ENCODE measurements at regions not wholly inside any gene's neighbourhood (a gene's known extent, or its start where the extent isn't known, plus 50 kb on each side); places are given as distances from the start of the nearest gene placed in this dataset.

DNA sequence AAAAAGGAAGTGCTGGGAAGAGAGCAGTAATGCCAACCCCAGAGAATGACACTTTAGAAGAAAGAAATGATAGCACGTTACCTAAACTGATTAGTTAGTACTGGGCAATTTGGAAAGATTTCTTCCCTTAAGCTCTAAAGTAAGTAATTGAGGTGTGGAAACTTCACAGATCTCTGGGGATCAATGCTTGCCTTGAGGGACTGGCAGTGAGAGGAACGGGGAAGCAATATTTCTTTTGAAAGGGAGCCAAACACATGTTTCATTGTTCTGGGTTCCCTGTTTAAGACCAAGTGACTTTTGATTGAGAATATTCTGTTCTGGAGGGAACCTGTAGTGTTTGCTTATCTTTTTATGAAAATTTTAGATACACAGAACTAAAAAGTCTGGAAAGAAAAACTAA lies 190.5 kb downstream of the NDFIP2 start:
- H3K9me3 Mint-ChIP-seq = no peaks in the 10 kb centered on the region
- no peaks in the 10 kb centered on the region for H3K36me3 Mint-ChIP-seq (ENCODE audit: low read depth)
- ChIA-PET CTCF (interaction anchor here (2.5 kb wide), 1 partner anchor 8 kb away, joined by 9 read pairs; no protein-coding TSS in a partner anchor), POLR2A (no interaction called here)
- TF ChIP-seq, protein P1, sequence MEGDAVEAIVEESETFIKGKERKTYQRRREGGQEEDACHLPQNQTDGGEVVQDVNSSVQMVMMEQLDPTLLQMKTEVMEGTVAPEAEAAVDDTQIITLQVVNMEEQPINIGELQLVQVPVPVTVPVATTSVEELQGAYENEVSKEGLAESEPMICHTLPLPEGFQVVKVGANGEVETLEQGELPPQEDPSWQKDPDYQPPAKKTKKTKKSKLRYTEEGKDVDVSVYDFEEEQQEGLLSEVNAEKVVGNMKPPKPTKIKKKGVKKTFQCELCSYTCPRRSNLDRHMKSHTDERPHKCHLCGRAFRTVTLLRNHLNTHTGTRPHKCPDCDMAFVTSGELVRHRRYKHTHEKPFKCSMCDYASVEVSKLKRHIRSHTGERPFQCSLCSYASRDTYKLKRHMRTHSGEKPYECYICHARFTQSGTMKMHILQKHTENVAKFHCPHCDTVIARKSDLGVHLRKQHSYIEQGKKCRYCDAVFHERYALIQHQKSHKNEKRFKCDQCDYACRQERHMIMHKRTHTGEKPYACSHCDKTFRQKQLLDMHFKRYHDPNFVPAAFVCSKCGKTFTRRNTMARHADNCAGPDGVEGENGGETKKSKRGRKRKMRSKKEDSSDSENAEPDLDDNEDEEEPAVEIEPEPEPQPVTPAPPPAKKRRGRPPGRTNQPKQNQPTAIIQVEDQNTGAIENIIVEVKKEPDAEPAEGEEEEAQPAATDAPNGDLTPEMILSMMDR (IDR thresholded peaks at IDR 0.05) = no peak
- H3K4me3 Mint-ChIP-seq = no peak overlapping the region
- no peak overlapping the region for H3K27ac Mint-ChIP-seq
- H3K27me3 Mint-ChIP-seq = no peaks in the 10 kb centered on the region
- intact Hi-C loops (cut with micrococcal nuclease) = no loop called here
- H3K4me1 Mint-ChIP-seq = no peaks in the 10 kb centered on the region
- no peak for ATAC-seq (ENCODE audit: low read depth)
- DNase-seq = no peak

DNA sequence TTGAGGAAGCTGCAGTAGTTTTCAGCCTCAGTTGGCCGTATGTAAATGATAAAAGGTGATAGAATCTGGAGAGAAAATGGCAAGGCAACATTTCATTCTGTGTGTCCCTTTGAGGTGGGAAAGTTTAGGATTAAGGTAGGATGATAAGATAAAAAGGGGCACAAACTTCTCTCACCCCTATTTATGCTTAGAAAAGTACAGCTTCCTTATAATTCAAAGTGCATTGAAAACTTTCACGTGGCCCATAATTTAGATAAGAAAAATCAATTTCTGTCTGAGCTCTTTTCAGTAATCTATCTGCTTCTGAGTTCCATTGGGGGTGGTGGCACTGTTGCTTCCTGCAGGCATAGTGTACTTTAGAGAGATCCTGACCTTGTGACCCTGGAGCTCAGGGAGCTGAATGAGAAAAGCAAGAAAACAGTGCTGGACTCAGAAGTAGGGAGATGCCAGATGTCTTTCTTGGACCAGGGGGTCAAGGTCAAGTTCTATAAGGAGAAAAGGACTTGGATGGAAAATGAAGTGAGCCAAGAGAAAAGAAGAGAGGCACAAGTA lies 187.3 kb downstream of the NDFIP2 start:
- CTCF ChIA-PET = no interaction called here
- ATAC-seq (ENCODE audit: low read depth) = no peak
- POLR2A ChIA-PET = no interaction called here
- no peaks in the 10 kb centered on the region for H3K36me3 Mint-ChIP-seq (ENCODE audit: low read depth)
- no peak for DNase-seq
- TF ChIP-seq, protein P1 (IDR thresholded peaks at IDR 0.05) = no peak
- no peaks in the 10 kb centered on the region for H3K4me1 Mint-ChIP-seq
- no peaks in the 10 kb centered on the region for H3K27me3 Mint-ChIP-seq
- no peak overlapping the region for H3K27ac Mint-ChIP-seq
- intact Hi-C loops (cut with micrococcal nuclease) = no loop called here
- no peak overlapping the region for H3K4me3 Mint-ChIP-seq
- no peaks in the 10 kb centered on the region for H3K9me3 Mint-ChIP-seq

DNA sequence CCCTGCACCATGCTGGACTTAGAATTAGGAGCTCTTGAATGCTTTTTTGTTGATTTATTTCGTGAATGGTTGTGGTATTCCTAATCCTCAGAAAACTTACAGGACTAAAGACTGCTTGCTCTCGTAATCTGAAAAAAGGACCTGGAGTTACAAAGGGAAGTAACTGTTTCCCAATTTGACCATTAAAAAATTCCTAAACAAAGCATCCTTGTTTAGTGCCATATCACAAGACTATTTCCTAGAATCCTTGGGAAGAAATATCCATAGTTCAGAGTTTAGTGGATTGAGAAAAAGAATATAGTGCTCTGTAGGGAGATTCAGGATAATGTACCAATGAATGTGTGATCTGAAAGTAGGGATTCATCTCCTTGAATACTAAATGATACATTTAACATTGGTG lies 186.8 kb downstream of the NDFIP2 start:
- CTCF ChIA-PET = no interaction called here
- TF ChIP-seq, protein P1 (IDR thresholded peaks at IDR 0.05) = no peak
- intact Hi-C loops (cut with micrococcal nuclease) = no loop called here
- H3K4me3 Mint-ChIP-seq = no peak overlapping the region
- no peaks in the 10 kb centered on the region for H3K36me3 Mint-ChIP-seq (ENCODE audit: low read depth)
- POLR2A ChIA-PET = no interaction called here
- no peaks in the 10 kb centered on the region for H3K4me1 Mint-ChIP-seq
- no peak for DNase-seq
- no peaks in the 10 kb centered on the region for H3K9me3 Mint-ChIP-seq
- no peak for ATAC-seq (ENCODE audit: low read depth)
- H3K27ac Mint-ChIP-seq = no peak overlapping the region
- H3K27me3 Mint-ChIP-seq = no peaks in the 10 kb centered on the region

DNA sequence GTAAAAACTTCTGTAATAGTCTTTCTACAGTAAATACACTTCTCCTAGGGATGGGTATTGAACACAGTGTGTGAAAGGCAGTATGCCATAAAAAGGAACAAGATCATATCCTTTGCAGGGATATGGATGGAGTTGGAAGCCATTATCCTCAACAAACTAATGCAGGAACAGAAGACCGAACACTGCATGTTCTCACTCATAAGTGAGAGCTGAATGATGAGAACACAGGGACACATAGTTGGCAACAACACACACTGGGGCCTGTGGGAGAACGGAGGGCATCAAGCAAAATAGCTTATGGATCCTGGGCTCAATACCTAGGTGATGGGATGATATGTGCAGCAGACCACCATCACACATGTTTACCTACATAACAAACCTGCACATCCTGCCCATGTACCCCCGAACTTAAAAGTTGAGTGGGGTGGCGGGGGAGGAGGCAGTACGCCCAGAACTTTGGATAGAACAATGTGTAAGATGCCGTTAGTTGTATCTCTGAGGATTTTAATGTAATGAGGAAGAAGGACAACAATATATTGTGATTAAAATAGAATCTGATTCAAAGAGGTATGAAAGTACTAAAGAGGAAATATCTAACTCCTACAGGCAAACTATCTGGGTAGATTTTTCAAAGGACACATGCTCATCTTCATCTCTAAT lies 183.2 kb downstream of the NDFIP2 start:
- CTCF ChIA-PET = no interaction called here
- intact Hi-C loops (cut with micrococcal nuclease) = no loop called here

DNA sequence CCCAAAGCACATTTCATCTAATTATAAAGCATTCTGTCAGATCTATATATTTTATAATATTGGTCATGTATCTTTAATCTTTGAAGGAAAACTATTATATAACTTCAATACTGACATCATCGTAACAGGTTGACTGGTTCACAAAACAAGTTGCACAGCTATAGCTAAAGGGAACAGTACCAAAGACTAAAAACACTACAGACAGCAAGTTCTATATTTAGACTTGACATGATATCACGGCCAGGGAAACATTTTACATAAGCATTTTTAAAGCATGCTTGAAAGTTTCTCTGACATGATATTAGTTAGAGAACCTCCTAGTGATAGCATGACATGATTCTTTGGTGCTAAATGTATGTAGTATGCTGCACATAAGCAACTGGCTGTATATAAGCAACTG lies 182.5 kb downstream of the NDFIP2 start:
- no peak for ATAC-seq (ENCODE audit: low read depth)
- no peaks in the 10 kb centered on the region for H3K4me1 Mint-ChIP-seq
- H3K9me3 Mint-ChIP-seq = no peaks in the 10 kb centered on the region
- no peak overlapping the region for H3K4me3 Mint-ChIP-seq
- peaks cover 5% of the 10 kb centered on the region for H3K27me3 Mint-ChIP-seq
- intact Hi-C loops (cut with micrococcal nuclease) = no loop called here
- no peaks in the 10 kb centered on the region for H3K36me3 Mint-ChIP-seq (ENCODE audit: low read depth)
- ChIA-PET POLR2A (no interaction called here), CTCF (no interaction called here)
- TF ChIP-seq, protein P1 (IDR thresholded peaks at IDR 0.05) = no peak
- no peak overlapping the region for H3K27ac Mint-ChIP-seq
- DNase-seq = no peak

More for the DNA sequence above, 183.2 kb downstream of the NDFIP2 start:
- no peak for ATAC-seq (ENCODE audit: low read depth)
- no peak for DNase-seq
- no peak overlapping the region for H3K4me3 Mint-ChIP-seq
- H3K36me3 Mint-ChIP-seq (ENCODE audit: low read depth) = no peaks in the 10 kb centered on the region
- peaks cover 2% of the 10 kb centered on the region for H3K27me3 Mint-ChIP-seq
- POLR2A ChIA-PET = no interaction called here
- H3K9me3 Mint-ChIP-seq = no peaks in the 10 kb centered on the region
- H3K27ac Mint-ChIP-seq = no peak overlapping the region
- H3K4me1 Mint-ChIP-seq = no peaks in the 10 kb centered on the region
- TF ChIP-seq, protein P1 (IDR thresholded peaks at IDR 0.05) = no peak
